Upper lobe of left lung (tissue), 4 donors: ENCODE measurements at regions not wholly inside any gene's neighbourhood (a gene's known extent, or its start where the extent isn't known, plus 50 kb on each side); places are given as distances from the start of the nearest gene placed in this dataset.

ENCODE experiments used
- CTCF ChIP-seq, 6 experiments: fragments of 450-650 bp in 4 of 6; fragments of 200-600 bp in 2 of 6; sonication (generic) in 2 of 6; IDR thresholded peaks; one replicate each; pipeline ENCODE4 v1.5.1; 2016 to 2019; ENCODE audit warnings: antibody characterized with exemption in 6 of 6
- EP300 ChIP-seq, 4 donors: sonication (generic); formaldehyde crosslinking; IDR thresholded peaks; one replicate each; pipeline ENCODE4 v1.5.1; 2017; ENCODE audit warnings: antibody characterized with exemption in 4 of 4, control low read depth in 2 of 4

GRCh38 chr20:48236000-48236970 lies 451.0 kb upstream of the SULF2 start:
- no peak for TF ChIP-seq EP300 (IDR thresholded peaks at IDR 0.05)
- TF ChIP-seq CTCF (IDR thresholded peaks at IDR 0.05) = no peak
